ENCODE measurements at regions not wholly inside any gene's neighbourhood (a gene's known extent, or its start where the extent isn't known, plus 50 kb on each side); places are given as distances from the start of the nearest gene placed in this dataset.
A peak's percentile ranks its signal among the peaks of the same experiment; 100 is the strongest.

GRCh38 chr4:186481998-186482790 is 73.2 kb downstream of the MTNR1A start:
- Mint-ChIP-seq H3K36me3 (no peaks in the 10 kb centered on the region), H3K9me3 (no peaks in the 10 kb centered on the region), H3K27ac (no peak overlapping the region), H3K4me3 (no peak overlapping the region), H3K27me3 (ENCODE audit: low read depth) (peaks cover 4% of the 10 kb centered on the region), H3K4me1 (peaks cover 9% of the 10 kb centered on the region)
- no peak for TF ChIP-seq CTCF (IDR thresholded peaks at IDR 0.05; ENCODE audit: unreplicated experiment)
- no peak for DNase-seq (ENCODE audit: low spot score in 2 of 2, unreplicated experiment in 2 of 2)

GRCh38 chr4:186475202-186475601 is 80.2 kb downstream of the MTNR1A start:
- Mint-ChIP-seq H3K4me1 (peaks cover 22% of the 10 kb centered on the region), H3K27ac (no peak overlapping the region), H3K4me3 (no peak overlapping the region), H3K9me3 (no peaks in the 10 kb centered on the region), H3K27me3 (ENCODE audit: low read depth) (no peaks in the 10 kb centered on the region), H3K36me3 (no peaks in the 10 kb centered on the region)
- no peak for DNase-seq (ENCODE audit: low spot score in 2 of 2, unreplicated experiment in 2 of 2)
- no peak for TF ChIP-seq CTCF (IDR thresholded peaks at IDR 0.05; ENCODE audit: unreplicated experiment)

- H3K9me3 Mint-ChIP-seq: no peaks in the 10 kb centered on the region
- no peak for TF ChIP-seq CTCF (IDR thresholded peaks at IDR 0.05; ENCODE audit: unreplicated experiment)
- no peaks in the 10 kb centered on the region for H3K36me3 Mint-ChIP-seq
- no peak overlapping the region for H3K27ac Mint-ChIP-seq
- H3K4me1 Mint-ChIP-seq: peaks cover 22% of the 10 kb centered on the region
- no peak for DNase-seq (ENCODE audit: low spot score in 2 of 2, unreplicated experiment in 2 of 2)
- H3K4me3 Mint-ChIP-seq: no peak overlapping the region
- no peaks in the 10 kb centered on the region for H3K27me3 Mint-ChIP-seq (ENCODE audit: low read depth)
Observed at GRCh38 chr4:186473933-186474332, 81.4 kb downstream of the MTNR1A start.

GRCh38 chr4:186472948-186473347 is 82.4 kb downstream of the MTNR1A start:
- Mint-ChIP-seq H3K9me3 (no peaks in the 10 kb centered on the region), H3K4me3 (no peak overlapping the region), H3K27ac (no peak overlapping the region), H3K27me3 (ENCODE audit: low read depth) (no peaks in the 10 kb centered on the region), H3K36me3 (no peaks in the 10 kb centered on the region), H3K4me1 (peaks cover 22% of the 10 kb centered on the region)
- DNase-seq (ENCODE audit: low spot score in 2 of 2, unreplicated experiment in 2 of 2): no peak
- TF ChIP-seq CTCF (IDR thresholded peaks at IDR 0.05; ENCODE audit: unreplicated experiment): peak; percentile 85

- H3K36me3 Mint-ChIP-seq: no peaks in the 10 kb centered on the region
Observed at GRCh38 chr4:186471441-186471840, 83.9 kb downstream of the MTNR1A start.

More at GRCh38 chr4:186471441-186471840, 83.9 kb downstream of the MTNR1A start:
- no peaks in the 10 kb centered on the region for H3K9me3 Mint-ChIP-seq
- H3K4me1 Mint-ChIP-seq: peaks cover 22% of the 10 kb centered on the region
- H3K4me3 Mint-ChIP-seq: no peak overlapping the region
- H3K27ac Mint-ChIP-seq: peak overlapping the region; percentile 91
- TF ChIP-seq CTCF (IDR thresholded peaks at IDR 0.05; ENCODE audit: unreplicated experiment): no peak
- no peaks in the 10 kb centered on the region for H3K27me3 Mint-ChIP-seq (ENCODE audit: low read depth)
- DNase-seq (ENCODE audit: low spot score in 2 of 2, unreplicated experiment in 2 of 2): no peak
